Upper lobe of left lung (tissue), 4 donors: ENCODE measurements at regions not wholly inside any gene's neighbourhood (a gene's known extent, or its start where the extent isn't known, plus 50 kb on each side); places are given as distances from the start of the nearest gene placed in this dataset.

Experiments used
- CTCF ChIP-seq, 6 experiments: fragments of 450-650 bp in 4 of 6; fragments of 200-600 bp in 2 of 6; sonication (generic) in 2 of 6; IDR thresholded peaks; one replicate each; pipeline ENCODE4 v1.5.1; 2016 to 2019; ENCODE audit warnings: antibody characterized with exemption in 6 of 6
- POLR2A ChIP-seq, 4 donors: fragments of 450-650 bp; IDR thresholded peaks; one replicate each; pipeline ENCODE4 v1.5.1; 2016 to 2017; ENCODE audit warnings: antibody characterized with exemption in 4 of 4, mild to moderate bottlenecking in 2 of 4

DNA sequence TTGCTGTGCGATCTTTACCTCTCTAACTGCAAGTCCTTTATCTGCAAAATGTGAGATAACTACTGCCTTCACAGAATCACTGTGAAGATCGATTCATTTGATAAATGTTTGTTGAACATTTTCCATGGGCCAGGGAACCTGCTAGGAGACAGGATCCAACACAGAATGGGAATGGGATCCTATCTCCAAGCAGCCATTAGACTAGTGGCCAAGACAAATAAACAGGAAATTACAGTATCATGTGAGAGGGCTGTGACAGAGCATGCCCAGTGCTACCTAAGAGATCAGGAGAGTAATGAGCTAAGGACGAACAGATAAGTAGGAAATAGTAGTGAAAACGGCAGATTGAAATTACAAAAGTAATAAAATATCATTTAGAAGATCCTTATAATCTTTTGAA lies 105.7 kb downstream of the GRIN2B start:
- no peak for TF ChIP-seq POLR2A (IDR thresholded peaks at IDR 0.05)
- TF ChIP-seq CTCF (IDR thresholded peaks at IDR 0.05), result no peak
